ENCODE measurements at regions not wholly inside any gene's neighbourhood (a gene's known extent, or its start where the extent isn't known, plus 50 kb on each side); places are given as distances from the start of the nearest gene placed in this dataset.

DNA sequence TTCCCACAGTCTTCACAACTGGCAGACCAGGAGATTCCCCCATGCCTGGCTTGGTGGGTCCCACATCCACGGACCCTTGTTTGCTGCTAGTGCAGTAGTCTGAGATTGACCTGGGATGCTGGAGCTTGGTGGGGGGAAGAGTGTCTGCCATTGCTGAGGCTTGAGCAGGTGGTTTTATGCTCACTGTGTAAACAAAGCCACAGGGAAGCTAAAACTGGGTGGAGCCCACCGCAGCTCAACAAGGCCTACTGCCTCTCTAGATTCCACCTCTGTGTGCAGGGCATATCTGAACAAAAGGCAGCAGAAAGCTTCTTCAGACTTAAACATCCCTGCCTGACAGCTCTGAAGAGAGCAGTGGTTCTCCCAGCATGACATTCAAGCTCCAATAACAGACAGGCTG lies 177.3 kb upstream of the ETV3 start:
- Histone ChIP-seq H3K4me1 (ENCODE audit: control insufficient read depth, insufficient read depth, low read length) (no peaks in the 10 kb centered on the region), H3K36me3 (ENCODE audit: control insufficient read depth, insufficient read depth, low read length) (no peaks in the 10 kb centered on the region), H3K27ac (ENCODE audit: low read length) (no peak overlapping the region), H3K4me3 (ENCODE audit: low read length) (no peak overlapping the region), H3K9me3 (ENCODE audit: control insufficient read depth, insufficient read depth, low read length) (peaks cover 4% of the 10 kb centered on the region), H3K27me3 (ENCODE audit: control insufficient read depth, insufficient read depth, low read length) (peaks cover 3% of the 10 kb centered on the region)
- Mint-ChIP-seq H3K36me3 (peaks cover 29% of the 10 kb centered on the region), H3K9me3 (peaks cover 10 to 16% of the 10 kb centered on the region in 2 donors), H3K4me3 (no peak overlapping the region), H3K4me1 (peaks cover 0 to 15% of the 10 kb centered on the region in 2 donors), H3K27ac (no peak overlapping the region), H3K27me3 (ENCODE audit: low read depth in 2 of 2) (peaks cover 30 to 53% of the 10 kb centered on the region in 2 donors)
- DNase-seq (no peak), ATAC-seq (no peak)
- TF ChIP-seq, protein P1, sequence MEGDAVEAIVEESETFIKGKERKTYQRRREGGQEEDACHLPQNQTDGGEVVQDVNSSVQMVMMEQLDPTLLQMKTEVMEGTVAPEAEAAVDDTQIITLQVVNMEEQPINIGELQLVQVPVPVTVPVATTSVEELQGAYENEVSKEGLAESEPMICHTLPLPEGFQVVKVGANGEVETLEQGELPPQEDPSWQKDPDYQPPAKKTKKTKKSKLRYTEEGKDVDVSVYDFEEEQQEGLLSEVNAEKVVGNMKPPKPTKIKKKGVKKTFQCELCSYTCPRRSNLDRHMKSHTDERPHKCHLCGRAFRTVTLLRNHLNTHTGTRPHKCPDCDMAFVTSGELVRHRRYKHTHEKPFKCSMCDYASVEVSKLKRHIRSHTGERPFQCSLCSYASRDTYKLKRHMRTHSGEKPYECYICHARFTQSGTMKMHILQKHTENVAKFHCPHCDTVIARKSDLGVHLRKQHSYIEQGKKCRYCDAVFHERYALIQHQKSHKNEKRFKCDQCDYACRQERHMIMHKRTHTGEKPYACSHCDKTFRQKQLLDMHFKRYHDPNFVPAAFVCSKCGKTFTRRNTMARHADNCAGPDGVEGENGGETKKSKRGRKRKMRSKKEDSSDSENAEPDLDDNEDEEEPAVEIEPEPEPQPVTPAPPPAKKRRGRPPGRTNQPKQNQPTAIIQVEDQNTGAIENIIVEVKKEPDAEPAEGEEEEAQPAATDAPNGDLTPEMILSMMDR (IDR thresholded peaks at IDR 0.05): no peak
- 77% methylated on average over 2 of the region's 2 CpGs for WGBS (ENCODE audit: insufficient coverage)
- intact Hi-C loops (cut with micrococcal nuclease): no loop called here

DNA sequence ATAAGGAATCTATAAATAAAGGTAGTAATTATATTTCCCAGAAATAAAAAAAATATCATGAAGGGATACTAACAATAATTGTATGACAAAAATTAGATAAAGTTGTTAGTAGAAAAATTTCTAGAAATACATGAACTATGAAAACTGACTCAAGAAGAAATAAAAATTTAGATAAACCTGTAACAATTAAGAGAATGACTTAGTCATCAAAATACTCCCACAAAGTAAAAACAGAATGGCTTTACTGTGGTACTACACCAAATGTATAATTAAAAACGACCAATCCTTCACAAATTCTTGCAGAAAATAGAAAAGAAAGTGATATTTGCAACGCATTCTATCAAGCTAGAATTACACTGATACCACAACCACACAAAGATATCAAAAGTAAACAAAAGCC lies 176.2 kb upstream of the ETV3 start:
- Histone ChIP-seq H3K9me3 (ENCODE audit: control insufficient read depth, insufficient read depth, low read length) (peaks cover 4% of the 10 kb centered on the region), H3K4me1 (ENCODE audit: control insufficient read depth, insufficient read depth, low read length) (no peaks in the 10 kb centered on the region), H3K27ac (ENCODE audit: low read length) (no peak overlapping the region), H3K36me3 (ENCODE audit: control insufficient read depth, insufficient read depth, low read length) (no peaks in the 10 kb centered on the region), H3K27me3 (ENCODE audit: control insufficient read depth, insufficient read depth, low read length) (peaks cover 3% of the 10 kb centered on the region), H3K4me3 (ENCODE audit: low read length) (no peak overlapping the region)
- peaks cover 0 to 17% of the 10 kb centered on the region in 2 donors for H3K4me1 Mint-ChIP-seq
- H3K36me3 Mint-ChIP-seq: peaks cover 26% of the 10 kb centered on the region
- no peak overlapping the region for H3K4me3 Mint-ChIP-seq
- intact Hi-C loops (cut with micrococcal nuclease): no loop called here
- WGBS (ENCODE audit: insufficient coverage): 67% methylated on average over 1 of the region's 2 CpGs
- no peak for DNase-seq
- no peak overlapping the region for H3K27ac Mint-ChIP-seq
- no peak for ATAC-seq
- peaks cover 35 to 50% of the 10 kb centered on the region in 2 donors for H3K27me3 Mint-ChIP-seq (ENCODE audit: low read depth in 2 of 2)
- H3K9me3 Mint-ChIP-seq: peaks cover 8 to 16% of the 10 kb centered on the region in 2 donors
- TF ChIP-seq, protein P1 (IDR thresholded peaks at IDR 0.05): no peak

DNA sequence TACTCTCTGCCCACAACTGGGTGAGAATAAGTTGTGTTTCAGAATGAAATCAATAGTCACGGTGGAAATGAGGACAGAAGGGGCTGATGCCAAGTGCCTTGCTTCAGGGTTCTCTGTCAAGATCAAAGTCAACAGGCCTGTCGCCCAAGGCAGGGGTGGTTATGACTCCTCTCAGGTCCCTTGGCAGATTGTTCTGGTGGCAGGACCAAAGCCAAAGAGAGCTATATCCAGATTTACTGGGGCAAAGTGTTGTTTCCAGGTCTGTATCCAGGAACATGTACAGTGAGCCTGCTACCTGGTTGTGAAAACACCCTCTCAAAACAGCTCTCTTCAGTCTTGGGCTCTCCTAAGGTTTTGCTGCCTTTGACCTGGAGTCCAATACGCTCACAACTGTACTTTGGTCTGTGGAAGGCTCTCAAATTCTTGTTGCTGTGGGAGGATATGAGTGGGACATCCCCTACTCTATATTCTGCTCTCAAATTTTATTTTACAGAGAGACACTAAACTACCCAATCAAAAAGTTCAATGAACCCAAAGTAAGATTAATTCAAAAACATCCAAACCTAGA lies 175.1 kb upstream of the ETV3 start:
- Mint-ChIP-seq H3K9me3 (peaks cover 7 to 12% of the 10 kb centered on the region in 2 donors), H3K36me3 (peaks cover 16% of the 10 kb centered on the region), H3K4me1 (peaks cover 0 to 17% of the 10 kb centered on the region in 2 donors), H3K4me3 (no peak overlapping the region), H3K27me3 (ENCODE audit: low read depth in 2 of 2) (peaks cover 38 to 56% of the 10 kb centered on the region in 2 donors), H3K27ac (no peak overlapping the region)
- Histone ChIP-seq H3K36me3 (ENCODE audit: control insufficient read depth, insufficient read depth, low read length) (no peaks in the 10 kb centered on the region), H3K27me3 (ENCODE audit: control insufficient read depth, insufficient read depth, low read length) (peaks cover 3% of the 10 kb centered on the region), H3K4me3 (ENCODE audit: low read length) (no peak overlapping the region), H3K9me3 (ENCODE audit: control insufficient read depth, insufficient read depth, low read length) (peaks cover 4% of the 10 kb centered on the region), H3K4me1 (ENCODE audit: control insufficient read depth, insufficient read depth, low read length) (no peaks in the 10 kb centered on the region), H3K27ac (ENCODE audit: low read length) (no peak overlapping the region)
- TF ChIP-seq, protein P1 (IDR thresholded peaks at IDR 0.05): no peak
- intact Hi-C loops (cut with micrococcal nuclease): no loop called here
- WGBS (ENCODE audit: insufficient coverage): 80% methylated on average over 2 of the region's 3 CpGs
- DNase-seq (no peak), ATAC-seq (no peak)
